Muscle of back (tissue), 3 donors: ENCODE measurements at regions not wholly inside any gene's neighbourhood (a gene's known extent, or its start where the extent isn't known, plus 50 kb on each side); places are given as distances from the start of the nearest gene placed in this dataset.

Experiments
- DNase-seq, 3 donors: peaks; one replicate each; pipeline versions ENCODE4 v3.0.0 to v3.0.0-alpha.2; 2013

- no peak for DNase-seq
These were observed 175.5 kb upstream of the PDGFD start for GRCh38 chr11:104339380-104339831.

GRCh38 chr11:104338186-104338585 is 174.2 kb upstream of the PDGFD start:
- no peak for DNase-seq

GRCh38 chr11:104337273-104337672 is 173.3 kb upstream of the PDGFD start:
- no peak for DNase-seq

GRCh38 chr11:104333977-104334376 is 170.0 kb upstream of the PDGFD start:
- DNase-seq, result no peak

GRCh38 chr11:104332110-104332509 is 168.2 kb upstream of the PDGFD start:
- DNase-seq, result no peak

GRCh38 chr11:104329078-104329665 is 165.2 kb upstream of the PDGFD start:
- peak; percentile 37 to 77 (median 51) for DNase-seq

- peak in 2 of 3 donors; percentile 22 to 49 for DNase-seq
These were observed 164.6 kb upstream of the PDGFD start for GRCh38 chr11:104328512-104328907.

- peak in 1 of 3 donors; percentile 45 for DNase-seq
These were observed 164.0 kb upstream of the PDGFD start for GRCh38 chr11:104327861-104328511.

GRCh38 chr11:104325093-104325492 is 161.1 kb upstream of the PDGFD start:
- no peak for DNase-seq

- no peak for DNase-seq
These were observed 160.3 kb upstream of the PDGFD start for GRCh38 chr11:104324276-104324675.

- no peak for DNase-seq
These were observed 159.9 kb upstream of the PDGFD start for GRCh38 chr11:104323841-104324240.

GRCh38 chr11:104322696-104323095 is 158.7 kb upstream of the PDGFD start:
- DNase-seq, result peak in 2 of 3 donors; percentile 30 to 72

- DNase-seq, result no peak
These were observed 157.0 kb upstream of the PDGFD start for GRCh38 chr11:104320956-104321355.

GRCh38 chr11:104320097-104320496 is 156.2 kb upstream of the PDGFD start:
- no peak for DNase-seq

- no peak for DNase-seq
These were observed 155.4 kb upstream of the PDGFD start for GRCh38 chr11:104319396-104319795.

GRCh38 chr11:104306862-104307474 is 143.0 kb upstream of the PDGFD start:
- no peak for DNase-seq

- no peak for DNase-seq
These were observed 137.8 kb upstream of the PDGFD start for GRCh38 chr11:104301776-104302175.

- DNase-seq, result no peak
These were observed 127.7 kb upstream of the PDGFD start for GRCh38 chr11:104291646-104292045.

GRCh38 chr11:104286129-104286528 is 122.2 kb upstream of the PDGFD start:
- no peak for DNase-seq

- DNase-seq, result no peak
These were observed 115.6 kb upstream of the PDGFD start for GRCh38 chr11:104279587-104279986.

- no peak for DNase-seq
These were observed 112.0 kb upstream of the PDGFD start for GRCh38 chr11:104275992-104276391.

GRCh38 chr11:104260456-104260855 is 96.5 kb upstream of the PDGFD start:
- no peak for DNase-seq

GRCh38 chr11:104259121-104259610 is 95.2 kb upstream of the PDGFD start:
- no peak for DNase-seq
